Adipocyte (in vitro differentiated cells): ENCODE measurements at regions not wholly inside any gene's neighbourhood (a gene's known extent, or its start where the extent isn't known, plus 50 kb on each side); places are given as distances from the start of the nearest gene placed in this dataset.

Experiments
- DNase-seq: peaks from one replicate; pipeline ENCODE4 v3.0.0-alpha.2; 2015; ENCODE audit warnings: low read depth
- H3K27me3 ChIP-seq: replicated peaks from 2 replicates; pipeline ENCODE4 v1.7.0; 2013; ENCODE audit warnings: mild to moderate bottlenecking, low read length, moderate library complexity; ENCODE audit not compliant: control insufficient read depth, insufficient read depth
- H3K36me3 ChIP-seq: 2 replicates; pipeline ENCODE4 v1.7.0; 2013; ENCODE audit warnings: low read length, mild to moderate bottlenecking, moderate library complexity; ENCODE audit not compliant: control insufficient read depth, insufficient read depth, severe bottlenecking
- H3K4me1 ChIP-seq: 2 replicates; pipeline ENCODE4 v1.7.0; 2013; ENCODE audit warnings: mild to moderate bottlenecking, low read length, moderate library complexity; ENCODE audit not compliant: control insufficient read depth, insufficient read depth
- H3K4me3 ChIP-seq: 2 replicates; pipeline ENCODE4 v1.7.0; 2013; ENCODE audit warnings: mild to moderate bottlenecking, low read length, moderate library complexity
- H3K9ac ChIP-seq: 2 replicates; pipeline ENCODE4 v1.7.0; 2013; ENCODE audit warnings: mild to moderate bottlenecking, low read length, moderate library complexity
- H3K9me3 ChIP-seq: 2 replicates; pipeline ENCODE4 v1.7.0; 2013; ENCODE audit warnings: mild to moderate bottlenecking, low read length, moderate library complexity; ENCODE audit not compliant: control insufficient read depth

- Histone ChIP-seq H3K9me3 (no peaks in the 10 kb centered on the region), H3K4me1 (no peaks in the 10 kb centered on the region), H3K27me3 (no peaks in the 10 kb centered on the region), H3K4me3 (no peak overlapping the region), H3K9ac (no peak overlapping the region), H3K36me3 (no peaks in the 10 kb centered on the region)
- peak; percentile 58 for DNase-seq
These were observed 408.9 kb upstream of the CTSO start for GRCh38 chr4:156362581-156362980.

GRCh38 chr4:156347412-156348075 lies 393.9 kb upstream of the CTSO start:
- H3K36me3 ChIP-seq = no peaks in the 10 kb centered on the region
- DNase-seq = no peak
- H3K27me3 ChIP-seq = no peaks in the 10 kb centered on the region
- no peak overlapping the region for H3K4me3 ChIP-seq
- H3K9me3 ChIP-seq = no peaks in the 10 kb centered on the region
- no peak overlapping the region for H3K9ac ChIP-seq
- peaks cover 4% of the 10 kb centered on the region for H3K4me1 ChIP-seq

GRCh38 chr4:156346959-156347385 lies 393.3 kb upstream of the CTSO start:
- H3K4me1 ChIP-seq = peaks cover 4% of the 10 kb centered on the region
- H3K4me3 ChIP-seq = no peak overlapping the region
- H3K9me3 ChIP-seq = no peaks in the 10 kb centered on the region
- DNase-seq = no peak
- H3K36me3 ChIP-seq = no peaks in the 10 kb centered on the region
- H3K9ac ChIP-seq = no peak overlapping the region
- no peaks in the 10 kb centered on the region for H3K27me3 ChIP-seq

- Histone ChIP-seq H3K4me3 (no peak overlapping the region), H3K9ac (no peak overlapping the region), H3K27me3 (no peaks in the 10 kb centered on the region), H3K9me3 (no peaks in the 10 kb centered on the region), H3K4me1 (peaks cover 4% of the 10 kb centered on the region), H3K36me3 (no peaks in the 10 kb centered on the region)
- no peak for DNase-seq
These were observed 390.7 kb upstream of the CTSO start for GRCh38 chr4:156344397-156344796.

GRCh38 chr4:156336511-156336910 lies 382.8 kb upstream of the CTSO start:
- Histone ChIP-seq H3K36me3 (no peaks in the 10 kb centered on the region), H3K9ac (no peak overlapping the region), H3K27me3 (no peaks in the 10 kb centered on the region), H3K4me3 (no peak overlapping the region), H3K9me3 (no peaks in the 10 kb centered on the region), H3K4me1 (no peaks in the 10 kb centered on the region)
- DNase-seq = no peak

- H3K4me3 ChIP-seq = no peak overlapping the region
- peak; percentile 41 for DNase-seq
- H3K36me3 ChIP-seq = no peaks in the 10 kb centered on the region
- H3K9ac ChIP-seq = no peak overlapping the region
- no peaks in the 10 kb centered on the region for H3K4me1 ChIP-seq
- no peaks in the 10 kb centered on the region for H3K9me3 ChIP-seq
- no peaks in the 10 kb centered on the region for H3K27me3 ChIP-seq
These were observed 382.1 kb upstream of the CTSO start for GRCh38 chr4:156335721-156336120.

- no peaks in the 10 kb centered on the region for H3K36me3 ChIP-seq
- no peaks in the 10 kb centered on the region for H3K27me3 ChIP-seq
- H3K4me1 ChIP-seq = no peaks in the 10 kb centered on the region
- H3K4me3 ChIP-seq = no peak overlapping the region
- H3K9ac ChIP-seq = no peak overlapping the region
- H3K9me3 ChIP-seq = no peaks in the 10 kb centered on the region
- no peak for DNase-seq
These were observed 376.9 kb upstream of the CTSO start for GRCh38 chr4:156330436-156331031.

GRCh38 chr4:156329779-156330178 lies 376.1 kb upstream of the CTSO start:
- H3K4me1 ChIP-seq = no peaks in the 10 kb centered on the region
- no peaks in the 10 kb centered on the region for H3K36me3 ChIP-seq
- no peaks in the 10 kb centered on the region for H3K9me3 ChIP-seq
- no peak overlapping the region for H3K4me3 ChIP-seq
- H3K9ac ChIP-seq = no peak overlapping the region
- DNase-seq = peak; percentile 32
- H3K27me3 ChIP-seq = no peaks in the 10 kb centered on the region

GRCh38 chr4:156328882-156329281 lies 375.2 kb upstream of the CTSO start:
- H3K9ac ChIP-seq = no peak overlapping the region
- no peaks in the 10 kb centered on the region for H3K4me1 ChIP-seq
- no peak overlapping the region for H3K4me3 ChIP-seq
- no peaks in the 10 kb centered on the region for H3K9me3 ChIP-seq
- DNase-seq = no peak
- H3K36me3 ChIP-seq = no peaks in the 10 kb centered on the region
- no peaks in the 10 kb centered on the region for H3K27me3 ChIP-seq

GRCh38 chr4:156326246-156326645 lies 372.6 kb upstream of the CTSO start:
- Histone ChIP-seq H3K4me1 (peaks cover 14% of the 10 kb centered on the region), H3K27me3 (no peaks in the 10 kb centered on the region), H3K9ac (no peak overlapping the region), H3K4me3 (no peak overlapping the region), H3K9me3 (no peaks in the 10 kb centered on the region), H3K36me3 (no peaks in the 10 kb centered on the region)
- DNase-seq = no peak

GRCh38 chr4:156322592-156322991 lies 368.9 kb upstream of the CTSO start:
- H3K36me3 ChIP-seq = no peaks in the 10 kb centered on the region
- H3K4me3 ChIP-seq = no peak overlapping the region
- no peak overlapping the region for H3K9ac ChIP-seq
- H3K4me1 ChIP-seq = peaks cover 23% of the 10 kb centered on the region
- no peaks in the 10 kb centered on the region for H3K27me3 ChIP-seq
- H3K9me3 ChIP-seq = peaks cover 5% of the 10 kb centered on the region
- peak; percentile 34 for DNase-seq

- no peaks in the 10 kb centered on the region for H3K27me3 ChIP-seq
- no peak overlapping the region for H3K4me3 ChIP-seq
- H3K4me1 ChIP-seq = peaks cover 23% of the 10 kb centered on the region
- H3K9ac ChIP-seq = no peak overlapping the region
- no peaks in the 10 kb centered on the region for H3K36me3 ChIP-seq
- H3K9me3 ChIP-seq = peaks cover 13% of the 10 kb centered on the region
- DNase-seq = peak; percentile 64
These were observed 367.5 kb upstream of the CTSO start for GRCh38 chr4:156321203-156321602.
